Tibial nerve (tissue), 4 donors: ENCODE measurements at regions not wholly inside any gene's neighbourhood (a gene's known extent, or its start where the extent isn't known, plus 50 kb on each side); places are given as distances from the start of the nearest gene placed in this dataset.

ENCODE experiments used
- DNase-seq, 2 donors: peaks; one replicate each; pipeline ENCODE4 v3.0.0-alpha.2; 2019; ENCODE audit warnings: low spot score in 2 of 2
- H3K27ac ChIP-seq, 4 donors: fragments of 200-600 bp; sonication (generic) in 3 of 4; one replicate each; pipeline ENCODE4 v1.5.1; 2017 to 2019; ENCODE audit warnings: mild to moderate bottlenecking in 1 of 4
- H3K27me3 ChIP-seq, 2 donors: fragments of 200-600 bp; sonication (generic) in 1 of 2; one replicate each; pipeline versions ENCODE4 v1.5.1 to v1.6.0; 2017 to 2019
- H3K36me3 ChIP-seq, 3 donors: fragments of 200-600 bp; sonication (generic); one replicate each; pipeline ENCODE4 v1.5.1; 2018 to 2019
- H3K4me1 ChIP-seq, 4 donors: fragments of 200-600 bp; sonication (generic) in 3 of 4; one replicate each; pipeline ENCODE4 v1.5.1; 2017 to 2019
- H3K4me3 ChIP-seq, 4 donors: fragments of 200-600 bp; sonication (generic) in 3 of 4; one replicate each; pipeline ENCODE4 v1.5.1; 2017 to 2019; ENCODE audit warnings: mild to moderate bottlenecking in 1 of 4, moderate library complexity in 1 of 4
- H3K9me3 ChIP-seq, 4 donors: fragments of 200-600 bp; sonication (generic) in 3 of 4; one replicate each; pipeline ENCODE4 v1.5.1; 2017 to 2019
- EP300 ChIP-seq, 2 donors: sonication (generic); formaldehyde crosslinking; IDR thresholded peaks; one replicate each; pipeline ENCODE4 v1.6.1; 2017; ENCODE audit warnings: antibody characterized with exemption in 2 of 2, mild to moderate bottlenecking in 1 of 2
- POLR2A ChIP-seq, 2 donors: fragments of 450-650 bp; IDR thresholded peaks; one replicate each; pipeline ENCODE4 v1.6.1; 2017; ENCODE audit warnings: antibody characterized with exemption in 2 of 2, mild to moderate bottlenecking in 2 of 2, moderate library complexity in 2 of 2
- WGBS, 2 donors: methylation state at CpG; one replicate each; pipeline ENCODE4 v1.1.5; 2018; 5-methylcytosine and 5-hydroxymethylcytosine counted together
- TF ChIP-seq, protein P1 (sequence below), 5 experiments: fragments of 200-600 bp in 3 of 5; fragments of 450-650 bp in 2 of 5; sonication (generic) in 3 of 5; IDR thresholded peaks; one replicate each; pipeline ENCODE4 v1.5.1; 2016 to 2019; ENCODE audit warnings: antibody characterized with exemption in 5 of 5, mild to moderate bottlenecking in 3 of 5, moderate library complexity in 2 of 5

DNA sequence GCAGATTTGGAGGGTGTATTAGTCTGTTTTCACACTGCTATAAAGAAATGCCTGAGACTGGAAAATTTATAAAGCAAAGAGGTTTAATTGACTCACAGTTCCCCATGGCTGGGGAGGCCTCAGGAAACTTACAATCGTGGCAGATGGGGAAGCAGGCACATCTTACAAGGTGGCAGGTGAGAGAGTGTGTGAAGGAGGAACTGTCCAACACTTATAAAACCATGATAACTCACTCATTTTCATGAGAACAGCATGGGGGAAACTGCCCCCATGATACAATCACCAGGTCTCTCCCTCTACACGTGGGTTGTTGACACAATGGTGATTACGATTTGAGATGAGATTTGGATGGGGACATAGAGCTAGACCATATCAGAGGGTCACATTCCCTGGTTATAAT is 195.6 kb downstream of the RGS9 start:
- Histone ChIP-seq H3K9me3 (no peaks in the 10 kb centered on the region), H3K27ac (no peak overlapping the region), H3K27me3 (no peaks in the 10 kb centered on the region), H3K4me3 (no peak overlapping the region), H3K36me3 (no peaks in the 10 kb centered on the region), H3K4me1 (no peaks in the 10 kb centered on the region)
- no peak for TF ChIP-seq EP300 (IDR thresholded peaks at IDR 0.05)
- no peak for DNase-seq
- WGBS, 2 donors, result 86% methylated on average over 3 of the region's 3 CpGs

GRCh38 chr17:65332375-65332774 is 195.2 kb downstream of the RGS9 start:
- WGBS, 2 donors, result 53 to 76% methylated on average over 1 of the region's 1 CpG
- Histone ChIP-seq H3K27me3 (no peaks in the 10 kb centered on the region), H3K36me3 (no peaks in the 10 kb centered on the region), H3K4me1 (no peaks in the 10 kb centered on the region), H3K4me3 (no peak overlapping the region), H3K27ac (no peak overlapping the region), H3K9me3 (no peaks in the 10 kb centered on the region)
- TF ChIP-seq POLR2A (IDR thresholded peaks at IDR 0.05) (no peak), EP300 (IDR thresholded peaks at IDR 0.05) (no peak)
- TF ChIP-seq, protein P1, sequence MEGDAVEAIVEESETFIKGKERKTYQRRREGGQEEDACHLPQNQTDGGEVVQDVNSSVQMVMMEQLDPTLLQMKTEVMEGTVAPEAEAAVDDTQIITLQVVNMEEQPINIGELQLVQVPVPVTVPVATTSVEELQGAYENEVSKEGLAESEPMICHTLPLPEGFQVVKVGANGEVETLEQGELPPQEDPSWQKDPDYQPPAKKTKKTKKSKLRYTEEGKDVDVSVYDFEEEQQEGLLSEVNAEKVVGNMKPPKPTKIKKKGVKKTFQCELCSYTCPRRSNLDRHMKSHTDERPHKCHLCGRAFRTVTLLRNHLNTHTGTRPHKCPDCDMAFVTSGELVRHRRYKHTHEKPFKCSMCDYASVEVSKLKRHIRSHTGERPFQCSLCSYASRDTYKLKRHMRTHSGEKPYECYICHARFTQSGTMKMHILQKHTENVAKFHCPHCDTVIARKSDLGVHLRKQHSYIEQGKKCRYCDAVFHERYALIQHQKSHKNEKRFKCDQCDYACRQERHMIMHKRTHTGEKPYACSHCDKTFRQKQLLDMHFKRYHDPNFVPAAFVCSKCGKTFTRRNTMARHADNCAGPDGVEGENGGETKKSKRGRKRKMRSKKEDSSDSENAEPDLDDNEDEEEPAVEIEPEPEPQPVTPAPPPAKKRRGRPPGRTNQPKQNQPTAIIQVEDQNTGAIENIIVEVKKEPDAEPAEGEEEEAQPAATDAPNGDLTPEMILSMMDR (IDR thresholded peaks at IDR 0.05), result no peak
- no peak for DNase-seq

DNA sequence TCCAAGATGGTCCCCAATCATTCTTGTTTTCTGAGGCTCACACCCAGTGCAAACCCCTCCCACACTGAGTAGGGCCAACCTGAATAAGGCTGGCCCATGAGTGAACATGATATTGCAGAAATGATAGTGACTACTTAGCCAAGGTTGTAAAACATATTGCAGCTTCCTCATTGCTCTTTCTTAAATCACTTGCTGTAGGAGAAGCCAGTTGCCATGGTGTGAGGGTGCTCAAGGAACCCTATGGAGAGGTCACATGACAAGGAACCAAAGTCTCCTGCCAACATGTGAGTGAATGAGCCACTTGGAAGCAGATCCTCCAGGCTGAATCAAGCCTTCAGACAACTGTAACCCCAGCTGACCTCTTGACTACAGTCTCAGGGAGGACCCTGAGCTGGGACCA is 191.4 kb downstream of the RGS9 start:
- H3K27me3 ChIP-seq, result no peaks in the 10 kb centered on the region
- H3K9me3 ChIP-seq, result no peaks in the 10 kb centered on the region
- TF ChIP-seq EP300 (IDR thresholded peaks at IDR 0.05) (no peak), POLR2A (IDR thresholded peaks at IDR 0.05) (no peak)
- TF ChIP-seq, protein P1 (IDR thresholded peaks at IDR 0.05), result no peak
- no peaks in the 10 kb centered on the region for H3K36me3 ChIP-seq
- DNase-seq, result no peak
- H3K4me1 ChIP-seq, result peaks cover 0 to 10% (median 0%) of the 10 kb centered on the region in 4 donors
- H3K4me3 ChIP-seq, result no peak overlapping the region
- H3K27ac ChIP-seq, result no peak overlapping the region

GRCh38 chr17:65324611-65325342 is 187.6 kb downstream of the RGS9 start:
- H3K36me3 ChIP-seq, result no peaks in the 10 kb centered on the region
- H3K27me3 ChIP-seq, result no peaks in the 10 kb centered on the region
- WGBS, 2 donors, result 50 to 57% methylated on average over 5 of the region's 5 CpGs
- no peak overlapping the region for H3K4me3 ChIP-seq
- peaks cover 0 to 10% (median 0%) of the 10 kb centered on the region in 4 donors for H3K4me1 ChIP-seq
- DNase-seq, result peak in 1 of 2 donors; percentile 64
- TF ChIP-seq POLR2A (IDR thresholded peaks at IDR 0.05) (no peak), EP300 (IDR thresholded peaks at IDR 0.05) (peak in 1 of 2 donors; percentile 83)
- TF ChIP-seq, protein P1 (IDR thresholded peaks at IDR 0.05), result no peak
- H3K9me3 ChIP-seq, result no peaks in the 10 kb centered on the region
- H3K27ac ChIP-seq, result no peak overlapping the region

GRCh38 chr17:65323049-65323448 is 185.9 kb downstream of the RGS9 start:
- no peak overlapping the region for H3K4me3 ChIP-seq
- no peaks in the 10 kb centered on the region for H3K9me3 ChIP-seq
- no peak for DNase-seq
- WGBS, 2 donors, result 72 to 90% methylated on average over 2 of the region's 2 CpGs
- H3K4me1 ChIP-seq, result peaks cover 0 to 10% (median 0%) of the 10 kb centered on the region in 4 donors
- no peak overlapping the region for H3K27ac ChIP-seq
- no peaks in the 10 kb centered on the region for H3K27me3 ChIP-seq
- TF ChIP-seq EP300 (IDR thresholded peaks at IDR 0.05) (no peak), POLR2A (IDR thresholded peaks at IDR 0.05) (no peak)
- TF ChIP-seq, protein P1 (IDR thresholded peaks at IDR 0.05), result no peak
- H3K36me3 ChIP-seq, result no peaks in the 10 kb centered on the region
